GM23248 (cell line): ENCODE measurements at regions not wholly inside any gene's neighbourhood (a gene's known extent, or its start where the extent isn't known, plus 50 kb on each side); places are given as distances from the start of the nearest gene placed in this dataset.

Experiments used
- EZH2 ChIP-seq: fragments of 200-600 bp; sonication (generic); IDR thresholded peaks from 2 replicates; pipeline ENCODE4 v1.6.1; 2018; ENCODE audit warnings: antibody characterized with exemption, mild to moderate bottlenecking; ENCODE audit not compliant: insufficient read depth, poor library complexity, severe bottlenecking
- EZH2phosphoT487 ChIP-seq: fragments of 200-600 bp; sonication (generic); IDR thresholded peaks from 2 replicates; pipeline ENCODE4 v1.6.1; 2018; ENCODE audit warnings: antibody characterized with exemption, moderate library complexity, mild to moderate bottlenecking, low read depth; ENCODE audit not compliant: insufficient read depth

DNA sequence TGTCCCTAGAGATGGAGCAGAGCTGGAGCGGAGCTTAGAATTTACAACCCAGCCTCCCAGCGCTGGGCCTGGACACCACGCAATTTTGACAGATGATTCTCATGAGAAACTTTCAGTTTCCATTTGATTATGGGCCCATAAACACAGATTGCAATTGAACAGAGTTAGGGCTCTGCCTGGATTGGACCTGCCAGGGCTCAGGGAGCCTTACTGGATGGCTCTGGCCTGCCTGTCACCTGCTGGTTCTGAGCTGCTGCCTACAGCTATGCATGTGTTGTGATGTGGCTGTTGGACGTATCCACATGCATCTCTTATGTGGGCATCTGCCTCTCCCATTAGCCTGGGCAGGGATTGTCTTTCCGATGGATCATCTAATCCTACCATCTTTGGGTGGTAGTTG is 73.4 kb upstream of the SDK2 start:
- TF ChIP-seq EZH2phosphoT487, result no peak
- TF ChIP-seq EZH2, result no peak
